ENCODE measurements at regions not wholly inside any gene's neighbourhood (a gene's known extent, or its start where the extent isn't known, plus 50 kb on each side); places are given as distances from the start of the nearest gene placed in this dataset.

DNA sequence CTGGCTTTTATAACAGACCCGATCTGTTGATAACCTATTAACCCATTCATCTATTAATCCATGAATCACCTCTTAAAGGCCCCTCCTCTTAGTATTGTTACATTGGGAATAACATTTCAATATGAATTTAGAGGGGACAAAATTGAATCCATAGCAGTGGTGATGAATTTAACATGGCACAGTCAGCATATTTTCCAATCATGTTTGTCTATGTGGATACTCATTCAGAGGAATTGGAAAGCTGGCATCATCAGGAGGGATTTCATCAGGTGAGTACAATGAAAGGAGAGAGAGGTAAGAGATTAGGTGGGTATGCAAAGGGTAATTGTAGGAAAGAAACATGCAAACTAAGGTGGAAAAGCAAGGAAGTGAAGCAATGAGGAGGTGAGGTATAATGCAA is 59.6 kb upstream of the FOXN2 start:
- H3K4me3 Mint-ChIP-seq, result no peak overlapping the region
- H3K27ac Mint-ChIP-seq, result no peak overlapping the region
- no peaks in the 10 kb centered on the region for H3K27me3 Mint-ChIP-seq (ENCODE audit: low read depth)
- H3K4me1 Mint-ChIP-seq, result peaks cover 2% of the 10 kb centered on the region
- no peaks in the 10 kb centered on the region for H3K36me3 Mint-ChIP-seq (ENCODE audit: low read depth)
- TF ChIP-seq, protein P1, sequence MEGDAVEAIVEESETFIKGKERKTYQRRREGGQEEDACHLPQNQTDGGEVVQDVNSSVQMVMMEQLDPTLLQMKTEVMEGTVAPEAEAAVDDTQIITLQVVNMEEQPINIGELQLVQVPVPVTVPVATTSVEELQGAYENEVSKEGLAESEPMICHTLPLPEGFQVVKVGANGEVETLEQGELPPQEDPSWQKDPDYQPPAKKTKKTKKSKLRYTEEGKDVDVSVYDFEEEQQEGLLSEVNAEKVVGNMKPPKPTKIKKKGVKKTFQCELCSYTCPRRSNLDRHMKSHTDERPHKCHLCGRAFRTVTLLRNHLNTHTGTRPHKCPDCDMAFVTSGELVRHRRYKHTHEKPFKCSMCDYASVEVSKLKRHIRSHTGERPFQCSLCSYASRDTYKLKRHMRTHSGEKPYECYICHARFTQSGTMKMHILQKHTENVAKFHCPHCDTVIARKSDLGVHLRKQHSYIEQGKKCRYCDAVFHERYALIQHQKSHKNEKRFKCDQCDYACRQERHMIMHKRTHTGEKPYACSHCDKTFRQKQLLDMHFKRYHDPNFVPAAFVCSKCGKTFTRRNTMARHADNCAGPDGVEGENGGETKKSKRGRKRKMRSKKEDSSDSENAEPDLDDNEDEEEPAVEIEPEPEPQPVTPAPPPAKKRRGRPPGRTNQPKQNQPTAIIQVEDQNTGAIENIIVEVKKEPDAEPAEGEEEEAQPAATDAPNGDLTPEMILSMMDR (IDR thresholded peaks at IDR 0.05; ENCODE audit: unreplicated experiment in 3 of 3), result no peak
- H3K9me3 Mint-ChIP-seq, result no peaks in the 10 kb centered on the region

DNA sequence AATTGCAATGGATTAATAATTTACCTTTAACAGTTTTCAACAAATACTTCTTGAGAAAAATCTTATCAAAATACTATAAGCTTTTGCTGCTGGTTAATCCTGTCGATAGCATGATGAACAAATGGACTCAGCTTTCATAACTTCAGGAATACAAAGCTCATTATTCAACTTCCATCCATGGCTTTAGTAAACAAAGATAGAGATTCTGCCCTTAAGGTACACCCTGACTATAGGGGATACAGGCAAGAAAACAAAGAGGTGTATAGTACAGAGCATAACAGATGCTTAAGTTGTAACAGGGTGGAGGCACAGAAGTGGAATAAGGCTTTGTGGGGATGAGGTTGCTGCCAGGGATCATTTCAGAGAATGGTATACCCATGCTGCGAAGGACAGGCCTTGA is 57.0 kb upstream of the FOXN2 start:
- Mint-ChIP-seq H3K27ac (no peak overlapping the region), H3K9me3 (no peaks in the 10 kb centered on the region), H3K27me3 (ENCODE audit: low read depth) (no peaks in the 10 kb centered on the region), H3K36me3 (ENCODE audit: low read depth) (no peaks in the 10 kb centered on the region), H3K4me3 (no peak overlapping the region), H3K4me1 (no peaks in the 10 kb centered on the region)
- TF ChIP-seq, protein P1 (IDR thresholded peaks at IDR 0.05; ENCODE audit: unreplicated experiment in 3 of 3), result no peak

DNA sequence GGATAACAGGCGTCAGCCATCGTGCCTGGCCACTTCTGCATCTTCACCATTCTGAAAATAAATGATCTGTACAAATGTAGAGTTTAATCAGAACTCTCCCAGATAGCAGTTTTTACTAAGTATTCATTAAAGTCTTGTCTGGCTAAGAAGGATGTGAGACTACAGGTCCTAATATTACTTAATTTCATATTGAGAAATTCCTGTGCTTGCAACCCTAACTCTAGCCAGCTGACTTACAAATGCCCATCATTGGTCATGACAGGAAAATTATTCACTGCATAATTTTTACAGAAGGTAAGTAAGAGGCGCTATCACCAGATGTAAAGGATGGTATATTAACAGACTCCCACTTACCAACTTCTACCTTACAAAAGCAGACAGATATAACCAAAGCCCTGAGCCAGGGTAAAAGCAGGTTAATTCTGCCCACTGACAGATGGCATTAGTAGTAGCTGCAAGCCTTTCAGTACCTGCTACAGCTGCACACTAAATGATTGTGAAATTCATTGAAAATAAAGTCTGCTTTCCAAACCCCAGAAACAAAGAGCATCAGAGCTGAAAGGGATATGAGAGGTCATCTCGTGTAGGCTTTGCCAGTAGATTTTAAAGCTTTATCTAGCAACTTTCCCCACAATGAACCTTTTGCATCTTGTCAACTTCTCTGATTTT is 55.9 kb upstream of the FOXN2 start:
- Mint-ChIP-seq H3K36me3 (ENCODE audit: low read depth) (no peaks in the 10 kb centered on the region), H3K4me3 (no peak overlapping the region), H3K4me1 (no peaks in the 10 kb centered on the region), H3K9me3 (no peaks in the 10 kb centered on the region), H3K27ac (no peak overlapping the region), H3K27me3 (ENCODE audit: low read depth) (no peaks in the 10 kb centered on the region)
- TF ChIP-seq, protein P1 (IDR thresholded peaks at IDR 0.05; ENCODE audit: unreplicated experiment in 3 of 3), result no peak

DNA sequence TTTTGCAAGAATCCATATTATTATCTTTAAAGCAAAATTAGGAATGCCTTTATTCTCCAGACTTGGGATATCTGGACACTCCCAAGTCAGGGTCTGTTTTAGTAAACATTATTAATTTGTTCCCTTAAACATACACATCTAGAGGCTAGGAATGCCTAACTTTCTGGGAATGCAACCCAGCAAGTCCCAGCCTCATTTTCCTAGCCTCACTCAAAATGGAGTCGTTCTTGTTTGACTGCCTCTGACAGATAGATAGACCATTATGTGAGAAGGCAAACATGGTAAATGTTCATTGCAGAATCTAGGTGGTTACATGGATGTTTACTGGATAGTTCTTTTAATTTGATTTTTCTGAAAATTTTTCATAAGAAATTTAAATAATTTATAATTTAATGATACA is 54.7 kb upstream of the FOXN2 start:
- Mint-ChIP-seq H3K36me3 (ENCODE audit: low read depth) (no peaks in the 10 kb centered on the region), H3K27me3 (ENCODE audit: low read depth) (no peaks in the 10 kb centered on the region), H3K4me1 (no peaks in the 10 kb centered on the region), H3K9me3 (no peaks in the 10 kb centered on the region), H3K4me3 (no peak overlapping the region), H3K27ac (no peak overlapping the region)
- TF ChIP-seq, protein P1 (IDR thresholded peaks at IDR 0.05; ENCODE audit: unreplicated experiment in 3 of 3), result no peak

DNA sequence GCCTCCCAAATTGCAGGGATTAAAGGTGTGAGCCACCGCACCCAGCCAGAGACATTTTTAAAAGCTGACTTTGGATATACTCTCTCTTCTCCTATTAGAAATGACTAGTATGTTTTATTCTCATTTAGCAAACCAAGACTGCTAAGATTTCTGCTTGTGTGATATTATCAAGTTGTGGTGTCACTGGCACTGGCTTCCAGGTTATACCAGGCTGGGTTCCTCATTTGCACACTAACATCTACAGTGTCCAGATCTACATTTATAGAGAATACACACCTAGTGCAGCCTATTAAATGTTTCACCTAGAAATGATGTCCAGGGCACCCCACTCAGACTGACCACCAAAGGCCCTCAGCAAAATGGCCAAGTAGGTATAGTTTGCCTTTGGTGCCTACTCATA is 49.9 kb upstream of the FOXN2 start:
- Mint-ChIP-seq H3K36me3 (ENCODE audit: low read depth) (no peaks in the 10 kb centered on the region), H3K27me3 (ENCODE audit: low read depth) (peaks cover 3% of the 10 kb centered on the region), H3K4me3 (no peak overlapping the region), H3K4me1 (no peaks in the 10 kb centered on the region), H3K9me3 (no peaks in the 10 kb centered on the region), H3K27ac (no peak overlapping the region)
- TF ChIP-seq, protein P1 (IDR thresholded peaks at IDR 0.05; ENCODE audit: unreplicated experiment in 3 of 3), result no peak
